Heart left ventricle (tissue), 16 donors: ENCODE measurements at regions not wholly inside any gene's neighbourhood (a gene's known extent, or its start where the extent isn't known, plus 50 kb on each side); places are given as distances from the start of the nearest gene placed in this dataset.

Experiments used
- ATAC-seq, 4 donors: fragments of 200-7000 bp; cut with Tn5 transposase; one replicate each; pipeline ENCODE4 v1.9.1; 2020 to 2022; ENCODE audit warnings: moderate library complexity in 4 of 4, mild to moderate bottlenecking in 3 of 4, moderate number of reproducible peaks in 1 of 4
- DNase-seq, 5 donors: peaks; one replicate each; pipeline ENCODE4 v3.0.0-alpha.2; 2020
- H3K27ac ChIP-seq, 12 donors: fragments of 200-600 bp; sonication (generic) in 4 of 12; one replicate each; pipeline versions ENCODE4 v1.5.0 to v1.8.0; 2016 to 2022; ENCODE audit warnings: mild to moderate bottlenecking in 2 of 12
- H3K27me3 ChIP-seq, 9 donors: fragments of 200-600 bp; sonication (generic) in 2 of 9; one replicate each; pipeline versions ENCODE4 v1.5.1 to v1.8.0; 2016 to 2022; ENCODE audit warnings: mild to moderate bottlenecking in 3 of 9
- H3K36me3 ChIP-seq, 9 donors: fragments of 200-600 bp; sonication (generic) in 2 of 9; one replicate each; pipeline versions ENCODE4 v1.5.0 to v1.8.0; 2018 to 2022; ENCODE audit warnings: mild to moderate bottlenecking in 2 of 9
- H3K4me1 ChIP-seq, 12 donors: fragments of 200-600 bp; sonication (generic) in 4 of 12; one replicate each; pipeline versions ENCODE4 v1.5.0 to v1.8.0; 2016 to 2022; ENCODE audit warnings: mild to moderate bottlenecking in 3 of 12
- H3K4me3 ChIP-seq, 12 donors: fragments of 200-600 bp; sonication (generic) in 4 of 12; one replicate each; pipeline versions ENCODE4 v1.5.0 to v1.8.0; 2017 to 2022; ENCODE audit warnings: mild to moderate bottlenecking in 9 of 12, moderate library complexity in 4 of 12
- H3K9me3 ChIP-seq, 12 donors: fragments of 200-600 bp; sonication (generic) in 4 of 12; one replicate each; pipeline versions ENCODE4 v1.5.0 to v1.8.0; 2016 to 2022; ENCODE audit warnings: mild to moderate bottlenecking in 1 of 12
- CTCF ChIP-seq, 12 donors: fragments of 200-600 bp; sonication (generic) in 4 of 12; IDR thresholded peaks; one replicate each; pipeline versions ENCODE4 v1.5.0 to v1.8.0; 2018 to 2022; ENCODE audit warnings: antibody characterized with exemption in 12 of 12, mild to moderate bottlenecking in 5 of 12
- POLR2A ChIP-seq, 2 donors: fragments of 450-650 bp; IDR thresholded peaks; one replicate each; pipeline ENCODE4 v1.6.1; 2017; ENCODE audit warnings: antibody characterized with exemption in 2 of 2, mild to moderate bottlenecking in 2 of 2, moderate library complexity in 2 of 2
- WGBS, 4 donors: extraction: QIAGEN DNeasy Blood & Tissue Kit in 2 of 4; methylation state at CpG; one replicate each; pipeline versions ENCODE4 v1.1.5 to v1.1.7; 2013 to 2018; 5-methylcytosine and 5-hydroxymethylcytosine counted together
- intact Hi-C, 10 donors: fragments of 100-400 bp; cut with DNase I; formaldehyde crosslinking; loops; one replicate each; pipeline versions ENCODE4 v1.11.1 to v1.14.2; 2022
- donor health status: ischemic (EF 13 %, LVEDD 7.1; RV severe dilation, severe dysfunction).
- donor health status: healthy with polysubstance abuse.
- donor health status: DM: no; HTN: yes; CAD: no.
- donor health status: DM: no; HTN: no; CAD: no.
- donor health status: ischemic (EF 25% LVEDD 6.9; RV normal size, moderate dysfunction).
- donor health status: ischemic (EF 25% LVEDD 5.7; RV mildly dilated, moderate dysfunction).
- donor health status: healthy.
- donor health status: DM: yes; HTN: yes; CAD: no.
- donor health status: ischemic (EF 35%, LVEDD 5.7; RV mildly dilated, moderate dysfunction).
- donor health status: nonischemic (EF 11% LVEDD 7.7; RV severe dilation, severe dysfunction).
- donor health status: DM: yes; HTN: yes; CAD: no.
- donor health status: PGD.
- donor health status: ischemic (EF 29% LVEDD 5.4; RV normal size, mild dysfunction).
- donor health status: nonischemic (EF 23%, LVEDD 6.1; RV moderate dilation, normal function).

GRCh38 chr2:5373200-5373599, 319.0 kb upstream of the SOX11 start:
- Histone ChIP-seq H3K4me1 (peaks cover 0 to 3% (median 0%) of the 10 kb centered on the region in 12 donors), H3K4me3 (no peak overlapping the region), H3K27ac (no peak overlapping the region), H3K36me3 (no peaks in the 10 kb centered on the region), H3K27me3 (peaks cover 0 to 12% (median 0%) of the 10 kb centered on the region in 9 donors), H3K9me3 (no peaks in the 10 kb centered on the region)
- intact Hi-C loops, result no loop called here
- 27 to 36% (median 31%) methylated on average over 6 of the region's 6 CpGs for WGBS, 4 donors
- TF ChIP-seq POLR2A (IDR thresholded peaks at IDR 0.05), result no peak
- TF ChIP-seq CTCF (IDR thresholded peaks at IDR 0.05), result no peak
- DNase-seq, result no peak
- ATAC-seq, result no peak

- DNase-seq (no peak), ATAC-seq (no peak)
- H3K27me3 ChIP-seq, result peaks cover 0 to 12% (median 0%) of the 10 kb centered on the region in 9 donors
- H3K36me3 ChIP-seq, result no peaks in the 10 kb centered on the region
- no peak overlapping the region for H3K27ac ChIP-seq
- H3K4me3 ChIP-seq, result no peak overlapping the region
- 36 to 48% (median 45%) methylated on average over 10 of the region's 10 CpGs for WGBS, 4 donors
- intact Hi-C loops, result no loop called here
- TF ChIP-seq POLR2A (IDR thresholded peaks at IDR 0.05) (no peak), CTCF (IDR thresholded peaks at IDR 0.05) (no peak)
- no peaks in the 10 kb centered on the region for H3K9me3 ChIP-seq
- H3K4me1 ChIP-seq, result peaks cover 0 to 3% (median 0%) of the 10 kb centered on the region in 12 donors
Measured at GRCh38 chr2:5374762-5375161, 317.4 kb upstream of the SOX11 start.

- H3K27me3 ChIP-seq, result peaks cover 0 to 8% (median 0%) of the 10 kb centered on the region in 9 donors
- no peaks in the 10 kb centered on the region for H3K9me3 ChIP-seq
- no peak overlapping the region for H3K27ac ChIP-seq
- DNase-seq (no peak), ATAC-seq (no peak)
- intact Hi-C loops, result no loop called here
- WGBS, 4 donors, result 88 to 96% (median 92%) methylated on average over 2 of the region's 2 CpGs
- no peaks in the 10 kb centered on the region for H3K36me3 ChIP-seq
- no peak overlapping the region for H3K4me3 ChIP-seq
- TF ChIP-seq POLR2A (IDR thresholded peaks at IDR 0.05) (no peak), CTCF (IDR thresholded peaks at IDR 0.05) (no peak)
- H3K4me1 ChIP-seq, result peaks cover 0 to 3% (median 0%) of the 10 kb centered on the region in 12 donors
Measured at GRCh38 chr2:5377323-5377722, 314.9 kb upstream of the SOX11 start.

GRCh38 chr2:5379811-5380210, 312.4 kb upstream of the SOX11 start:
- intact Hi-C loops, result no loop called here
- Histone ChIP-seq H3K27ac (no peak overlapping the region), H3K36me3 (no peaks in the 10 kb centered on the region), H3K27me3 (peaks cover 0 to 7% (median 0%) of the 10 kb centered on the region in 9 donors), H3K9me3 (no peaks in the 10 kb centered on the region), H3K4me3 (no peak overlapping the region), H3K4me1 (peaks cover 0 to 2% (median 0%) of the 10 kb centered on the region in 12 donors)
- TF ChIP-seq CTCF (IDR thresholded peaks at IDR 0.05) (no peak), POLR2A (IDR thresholded peaks at IDR 0.05) (no peak)
- WGBS, 4 donors, result 85 to 90% (median 86%) methylated on average over 1 of the region's 1 CpG
- no peak for ATAC-seq
- no peak for DNase-seq
